H9 (cell line): ENCODE measurements at regions not wholly inside any gene's neighbourhood (a gene's known extent, or its start where the extent isn't known, plus 50 kb on each side); places are given as distances from the start of the nearest gene placed in this dataset.

Experiments
- DNase-seq: peaks from one replicate; pipeline ENCODE4 v3.0.0-alpha.2; 2017
- H2AFZ ChIP-seq: one replicate; pipeline ENCODE4 v1.6.1; 2013; ENCODE audit warnings: mild to moderate bottlenecking, low read length, control low read depth, moderate library complexity
- H2AK5ac ChIP-seq: 2 replicates; pipeline ENCODE4 v1.6.1; 2013; ENCODE audit warnings: low read length, control low read depth, mixed read lengths; ENCODE audit not compliant: insufficient read length
- H2BK120ac ChIP-seq: one replicate; pipeline ENCODE4 v1.6.1; 2013; ENCODE audit warnings: low read depth, mild to moderate bottlenecking, low read length, control low read depth, inconsistent platforms; ENCODE audit not compliant: poor library complexity, severe bottlenecking
- H2BK12ac ChIP-seq: 2 replicates; pipeline ENCODE4 v1.6.1; 2013; ENCODE audit warnings: low read length, control low read depth, mixed read lengths, low read depth; ENCODE audit not compliant: insufficient read length
- H2BK15ac ChIP-seq: 2 replicates; pipeline ENCODE4 v1.6.1; 2013; ENCODE audit warnings: low read depth, low read length, control low read depth
- H2BK20ac ChIP-seq: one replicate; pipeline ENCODE4 v1.6.1; 2013; ENCODE audit warnings: low read depth, mild to moderate bottlenecking, low read length, control low read depth, inconsistent platforms; ENCODE audit not compliant: poor library complexity, severe bottlenecking
- H2BK5ac ChIP-seq: 2 replicates; pipeline ENCODE4 v1.6.1; 2013; ENCODE audit warnings: low read length, control low read depth, mixed read lengths; ENCODE audit not compliant: insufficient read length
- H3K14ac ChIP-seq: 2 replicates; pipeline ENCODE4 v1.6.1; 2013; ENCODE audit warnings: low read length, control low read depth; ENCODE audit not compliant: insufficient read depth
- H3K18ac ChIP-seq: 2 replicates; pipeline ENCODE4 v1.6.1; 2013; ENCODE audit warnings: low read depth, mild to moderate bottlenecking, mixed read lengths, low read length, control low read depth; ENCODE audit not compliant: insufficient read length
- H3K23ac ChIP-seq: 2 replicates; pipeline ENCODE4 v1.6.1; 2013; ENCODE audit warnings: low read length, control low read depth, mixed read lengths, low read depth; ENCODE audit not compliant: insufficient read length
- H3K23me2 ChIP-seq: 2 replicates; pipeline ENCODE4 v1.6.1; 2013; ENCODE audit warnings: low read depth, mild to moderate bottlenecking, mixed read lengths, low read length, control low read depth; ENCODE audit not compliant: insufficient read length, poor library complexity, severe bottlenecking
- H3K27ac ChIP-seq: 2 replicates; pipeline ENCODE4 v1.5.1; 2013; ENCODE audit warnings: low read length, control low read depth, mixed read lengths, low read depth; ENCODE audit not compliant: insufficient read length
- H3K27me3 ChIP-seq: 2 replicates; pipeline ENCODE4 v1.6.1; 2013; ENCODE audit warnings: low read length, control low read depth, inconsistent platforms; ENCODE audit not compliant: insufficient read depth
- H3K4ac ChIP-seq: 2 replicates; pipeline ENCODE4 v1.6.1; 2013; ENCODE audit warnings: low read depth, mild to moderate bottlenecking, control low read depth, inconsistent platforms, low read length, moderate library complexity
- H3K4me1 ChIP-seq: 2 replicates; pipeline ENCODE4 v1.6.1; 2013; ENCODE audit warnings: low read length, control low read depth, inconsistent platforms; ENCODE audit not compliant: insufficient read depth
- H3K4me2 ChIP-seq: 2 replicates; pipeline ENCODE4 v1.6.1; 2013; ENCODE audit warnings: low read length, control low read depth, mixed read lengths; ENCODE audit not compliant: insufficient read length, insufficient read depth
- H3K56ac ChIP-seq: 2 replicates; pipeline ENCODE4 v1.6.1; 2013; ENCODE audit warnings: low read depth, mild to moderate bottlenecking, mixed read lengths, low read length, control low read depth; ENCODE audit not compliant: insufficient read length
- H3K79me1 ChIP-seq: 2 replicates; pipeline ENCODE4 v1.6.1; 2013; ENCODE audit warnings: low read depth, mild to moderate bottlenecking, moderate library complexity, low read length, control low read depth, inconsistent platforms; ENCODE audit not compliant: insufficient read depth, poor library complexity, severe bottlenecking
- H3K79me2 ChIP-seq: 2 replicates; pipeline ENCODE4 v1.6.1; 2013; ENCODE audit warnings: low read length, control low read depth, inconsistent platforms; ENCODE audit not compliant: insufficient read depth
- H3K9ac ChIP-seq: 2 replicates; pipeline ENCODE4 v1.6.1; 2013; ENCODE audit warnings: low read length, control low read depth, mixed read lengths; ENCODE audit not compliant: insufficient read length; ENCODE audit errors: extremely low read depth
- H3K9me3 ChIP-seq: one replicate; pipeline ENCODE4 v1.6.1; 2013; ENCODE audit warnings: low read depth, low read length, inconsistent platforms; ENCODE audit not compliant: control insufficient read depth
- H3T11ph ChIP-seq: one replicate; pipeline ENCODE4 v1.6.1; 2013; ENCODE audit warnings: mild to moderate bottlenecking, low read length, control low read depth, inconsistent platforms
- H4K20me1 ChIP-seq: one replicate; pipeline ENCODE4 v1.6.1; 2013; ENCODE audit not compliant: control insufficient read depth, insufficient read length, insufficient read depth
- H4K5ac ChIP-seq: 2 replicates; pipeline ENCODE4 v1.6.1; 2013; ENCODE audit warnings: low read depth, mild to moderate bottlenecking, mixed read lengths, low read length, control low read depth; ENCODE audit not compliant: insufficient read length
- H4K8ac ChIP-seq: replicated peaks from 2 replicates; pipeline ENCODE4 v1.6.1; 2013; ENCODE audit warnings: low read length, control low read depth, mixed read lengths, low read depth; ENCODE audit not compliant: insufficient read length
- H4K91ac ChIP-seq: 2 replicates; pipeline ENCODE4 v1.6.1; 2013; ENCODE audit warnings: low read depth, mild to moderate bottlenecking, moderate library complexity, mixed read lengths, low read length, control low read depth; ENCODE audit not compliant: insufficient read length
- H3K27ac Mint-ChIP-seq, 3 experiments: 2 replicates in 2 of 3; 3 replicates in 1 of 3; pipeline ENCODE4 v1.8.0; 2020 to 2021; ENCODE audit warnings: mixed read lengths in 3 of 3, mild to moderate bottlenecking in 1 of 3, moderate library complexity in 1 of 3
- H3K27me3 Mint-ChIP-seq: 2 replicates; pipeline ENCODE4 v1.8.0; 2021; ENCODE audit warnings: low read depth, mild to moderate bottlenecking, moderate library complexity, mixed read lengths
- H3K36me3 Mint-ChIP-seq, 3 experiments: 2 replicates in 2 of 3; 3 replicates in 1 of 3; pipeline ENCODE4 v1.8.0; 2020 to 2021; ENCODE audit warnings: low read depth in 3 of 3, mixed read lengths in 3 of 3; ENCODE audit not compliant: insufficient read depth in 1 of 3
- H3K4me1 Mint-ChIP-seq, 2 experiments: 2 replicates each; pipeline ENCODE4 v1.8.0; 2020; ENCODE audit warnings: mixed read lengths in 2 of 2
- H3K4me3 Mint-ChIP-seq, 2 experiments: 2 replicates in 1 of 2; 3 replicates in 1 of 2; pipeline ENCODE4 v1.8.0; 2020 to 2021; ENCODE audit warnings: mild to moderate bottlenecking in 2 of 2, mixed read lengths in 2 of 2, moderate library complexity in 1 of 2
- H3K9me3 Mint-ChIP-seq, 2 experiments: 2 replicates in 1 of 2; 3 replicates in 1 of 2; pipeline ENCODE4 v1.8.0; 2020; ENCODE audit warnings: mild to moderate bottlenecking in 2 of 2, mixed read lengths in 2 of 2, moderate library complexity in 1 of 2
- WGBS: extraction: QIAGEN DNeasy Blood & Tissue Kit; methylation state at CpG from one replicate; pipeline ENCODE4 v1.1.7; 2013; ENCODE audit warnings: missing lambda C conversion rate, low lambda C conversion rate, mixed read lengths; ENCODE audit not compliant: insufficient read length; ENCODE audit errors: extremely low coverage; 5-methylcytosine and 5-hydroxymethylcytosine counted together
- TF ChIP-seq, protein P1 (sequence below): fragments of 200-600 bp; sonication (generic); conservative IDR thresholded peaks from 3 replicates; pipeline ENCODE4 v1.8.0; 2021; ENCODE audit warnings: antibody characterized with exemption, mild to moderate bottlenecking

DNA sequence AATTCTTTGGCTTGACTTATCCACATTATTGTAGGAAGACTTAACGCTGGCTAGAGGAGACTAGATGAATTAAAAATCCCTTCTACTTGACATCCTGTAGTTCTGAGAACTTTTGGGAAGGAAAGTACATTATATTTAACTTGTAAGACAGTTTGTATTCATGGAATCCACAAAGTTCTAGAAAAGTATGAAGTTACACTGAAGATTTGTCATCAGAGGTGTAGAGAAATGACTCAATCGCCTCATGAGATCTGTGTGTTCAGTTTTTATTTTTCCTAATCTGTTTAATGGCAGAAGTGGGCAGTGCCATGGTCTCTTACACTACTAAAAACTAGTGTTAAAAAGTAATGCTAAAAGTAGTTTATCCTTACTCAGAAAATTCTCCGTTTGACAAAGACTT is 89.1 kb upstream of the SMIM30 start:
- no peak overlapping the region for H3K14ac ChIP-seq
- H2BK12ac ChIP-seq = no peak overlapping the region
- Mint-ChIP-seq H3K36me3 (no peaks in the 10 kb centered on the region), H3K27ac (no peak overlapping the region), H3K27me3 (peaks cover 17% of the 10 kb centered on the region), H3K4me1 (0 out of 4 replicates have a peak, but pooled peaks cover 0 to 2% of the 10 kb centered on the region in 2 experiments), H3K9me3 (no peaks in the 10 kb centered on the region), H3K4me3 (no peak overlapping the region)
- no peak overlapping the region for H3K23ac ChIP-seq
- no peak overlapping the region for H2AFZ ChIP-seq
- H3K23me2 ChIP-seq = no peaks in the 10 kb centered on the region
- H3K18ac ChIP-seq = no peak overlapping the region
- no peak overlapping the region for H3K56ac ChIP-seq
- no peak overlapping the region for H3K4me2 ChIP-seq
- H2BK20ac ChIP-seq = no peak overlapping the region
- H3K27me3 ChIP-seq = no peaks in the 10 kb centered on the region
- H2AK5ac ChIP-seq = no peak overlapping the region
- H3K4ac ChIP-seq = no peak overlapping the region
- TF ChIP-seq, protein P1, sequence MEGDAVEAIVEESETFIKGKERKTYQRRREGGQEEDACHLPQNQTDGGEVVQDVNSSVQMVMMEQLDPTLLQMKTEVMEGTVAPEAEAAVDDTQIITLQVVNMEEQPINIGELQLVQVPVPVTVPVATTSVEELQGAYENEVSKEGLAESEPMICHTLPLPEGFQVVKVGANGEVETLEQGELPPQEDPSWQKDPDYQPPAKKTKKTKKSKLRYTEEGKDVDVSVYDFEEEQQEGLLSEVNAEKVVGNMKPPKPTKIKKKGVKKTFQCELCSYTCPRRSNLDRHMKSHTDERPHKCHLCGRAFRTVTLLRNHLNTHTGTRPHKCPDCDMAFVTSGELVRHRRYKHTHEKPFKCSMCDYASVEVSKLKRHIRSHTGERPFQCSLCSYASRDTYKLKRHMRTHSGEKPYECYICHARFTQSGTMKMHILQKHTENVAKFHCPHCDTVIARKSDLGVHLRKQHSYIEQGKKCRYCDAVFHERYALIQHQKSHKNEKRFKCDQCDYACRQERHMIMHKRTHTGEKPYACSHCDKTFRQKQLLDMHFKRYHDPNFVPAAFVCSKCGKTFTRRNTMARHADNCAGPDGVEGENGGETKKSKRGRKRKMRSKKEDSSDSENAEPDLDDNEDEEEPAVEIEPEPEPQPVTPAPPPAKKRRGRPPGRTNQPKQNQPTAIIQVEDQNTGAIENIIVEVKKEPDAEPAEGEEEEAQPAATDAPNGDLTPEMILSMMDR = no peak
- no peaks in the 10 kb centered on the region for H3K79me1 ChIP-seq
- H4K5ac ChIP-seq = no peak overlapping the region
- no peak overlapping the region for H2BK15ac ChIP-seq
- H3K27ac ChIP-seq = no peak overlapping the region
- no peak overlapping the region for H2BK120ac ChIP-seq
- no peaks in the 10 kb centered on the region for H4K20me1 ChIP-seq
- H3T11ph ChIP-seq = no peak overlapping the region
- H3K9me3 ChIP-seq = no peaks in the 10 kb centered on the region
- DNase-seq = no peak
- H4K8ac ChIP-seq = no peak overlapping the region
- H4K91ac ChIP-seq = no peak overlapping the region
- H3K4me1 ChIP-seq = no peaks in the 10 kb centered on the region
- WGBS = no CpG with 5 or more reads among the region's 3 CpGs
- H2BK5ac ChIP-seq = no peak overlapping the region
- no peaks in the 10 kb centered on the region for H3K79me2 ChIP-seq
- H3K9ac ChIP-seq = no peak overlapping the region
